OCI-LY1 (cell line): ENCODE measurements at regions not wholly inside any gene's neighbourhood (a gene's known extent, or its start where the extent isn't known, plus 50 kb on each side); places are given as distances from the start of the nearest gene placed in this dataset.

Experiments used
- H2AFZ ChIP-seq: fragments of 200-600 bp; sonication (generic), shearing (Covaris generic); 2 replicates; pipeline ENCODE4 v1.6.0; 2014; ENCODE audit warnings: antibody characterized with exemption, mild to moderate bottlenecking, low read length
- H3F3A ChIP-seq: fragments of 200-600 bp; sonication (generic), shearing (Covaris generic); 2 replicates; pipeline ENCODE4 v1.6.0; 2014; ENCODE audit warnings: mild to moderate bottlenecking, antibody characterized with exemption, low read length, moderate library complexity; ENCODE audit not compliant: insufficient read depth
- H3K27ac ChIP-seq: fragments of 200-600 bp; sonication (generic); 2 replicates; pipeline ENCODE4 v1.5.1; 2014; ENCODE audit warnings: low read length, mixed run types, mild to moderate bottlenecking, low read depth; ENCODE audit not compliant: poor library complexity, severe bottlenecking
- H3K27me3 ChIP-seq: fragments of 200-600 bp; sonication (generic); 2 replicates; pipeline ENCODE4 v1.6.0; 2014; ENCODE audit warnings: antibody characterized with exemption, mild to moderate bottlenecking, low read length, moderate library complexity; ENCODE audit not compliant: insufficient read depth
- H3K36me3 ChIP-seq: fragments of 200-600 bp; sonication (generic); 2 replicates; pipeline ENCODE4 v1.6.1; 2014; ENCODE audit warnings: mild to moderate bottlenecking, antibody characterized with exemption, low read length, moderate library complexity, mixed read lengths; ENCODE audit not compliant: insufficient read depth
- H3K4me1 ChIP-seq: fragments of 200-600 bp; sonication (generic); 2 replicates; pipeline ENCODE4 v1.5.1; 2014; ENCODE audit warnings: mild to moderate bottlenecking, low read length, moderate library complexity; ENCODE audit not compliant: insufficient read depth, severe bottlenecking
- H3K4me2 ChIP-seq: fragments of 200-600 bp; sonication (generic), shearing (Covaris generic); 2 replicates; pipeline ENCODE4 v1.6.1; 2014; ENCODE audit warnings: low read length
- H3K4me3 ChIP-seq: fragments of 200-600 bp; sonication (generic); 2 replicates; pipeline ENCODE4 v1.5.1; 2014; ENCODE audit warnings: low read length, low read depth, mild to moderate bottlenecking, mixed read lengths; ENCODE audit not compliant: poor library complexity, severe bottlenecking
- H3K79me2 ChIP-seq: fragments of 200-600 bp; shearing (Covaris generic); 2 replicates; pipeline ENCODE4 v1.6.1; 2016; ENCODE audit warnings: mixed run types, low read length, mixed read lengths; ENCODE audit not compliant: insufficient read depth
- H3K9ac ChIP-seq: fragments of 200-600 bp; sonication (generic), shearing (Covaris generic); 2 replicates; pipeline ENCODE4 v1.6.1; 2014; ENCODE audit warnings: mild to moderate bottlenecking, low read length, mixed read lengths
- H3K9me2 ChIP-seq: fragments of 200-600 bp; sonication (generic), shearing (Covaris generic); 2 replicates; pipeline ENCODE4 v1.6.1; 2014; ENCODE audit warnings: low read depth, mild to moderate bottlenecking, low read length, mixed read lengths
- H3K9me3 ChIP-seq: fragments of 200-600 bp; shearing (Covaris generic); 2 replicates; pipeline ENCODE4 v1.6.1; 2014; ENCODE audit warnings: low read length, mixed read lengths
- H4K20me1 ChIP-seq: fragments of 200-600 bp; sonication (generic), shearing (Covaris generic); 2 replicates; pipeline ENCODE4 v1.6.0; 2016; ENCODE audit warnings: mild to moderate bottlenecking, low read length; ENCODE audit not compliant: insufficient read depth
- CTCF ChIP-seq: fragments of 200-600 bp; sonication (generic), shearing (Covaris generic); IDR thresholded peaks from 2 replicates; pipeline ENCODE4 v1.5.1; 2017; ENCODE audit warnings: mild to moderate bottlenecking, antibody characterized with exemption, low read length, moderate library complexity, mixed read lengths
- EZH2 ChIP-seq: fragments of 200-600 bp; sonication (generic), shearing (Covaris generic); IDR thresholded peaks from 2 replicates; pipeline ENCODE4 v1.8.0; 2017; ENCODE audit warnings: borderline replicate concordance, mixed run types, mild to moderate bottlenecking, antibody characterized with exemption, low read length, moderate library complexity, mixed read lengths

- no peaks in the 10 kb centered on the region for H3K9me3 ChIP-seq
- no peak overlapping the region for H3K4me3 ChIP-seq
- TF ChIP-seq CTCF, result no peak
- no peak for TF ChIP-seq EZH2
Observed at GRCh38 chr9:8224381-8224801, 424.8 kb upstream of the DMAC1 start.

GRCh38 chr9:8223861-8224260 lies 424.3 kb upstream of the DMAC1 start:
- no peak overlapping the region for H3K4me2 ChIP-seq
- H3K79me2 ChIP-seq, result no peaks in the 10 kb centered on the region
- H3K9ac ChIP-seq, result no peak overlapping the region
- no peaks in the 10 kb centered on the region for H4K20me1 ChIP-seq
- no peaks in the 10 kb centered on the region for H3K4me1 ChIP-seq
- H3K9me2 ChIP-seq, result no peaks in the 10 kb centered on the region
- H3K27ac ChIP-seq, result no peak overlapping the region
- no peaks in the 10 kb centered on the region for H3K9me3 ChIP-seq
- H3K27me3 ChIP-seq, result no peaks in the 10 kb centered on the region
- no peak overlapping the region for H2AFZ ChIP-seq
- no peaks in the 10 kb centered on the region for H3K36me3 ChIP-seq
- no peak for TF ChIP-seq CTCF
- TF ChIP-seq EZH2, result no peak
- H3F3A ChIP-seq, result no peaks in the 10 kb centered on the region
- H3K4me3 ChIP-seq, result no peak overlapping the region

More at GRCh38 chr9:8224381-8224801, 424.8 kb upstream of the DMAC1 start:
- Histone ChIP-seq H3K4me2 (no peak overlapping the region), H3F3A (no peaks in the 10 kb centered on the region), H3K4me1 (no peaks in the 10 kb centered on the region), H2AFZ (no peak overlapping the region), H3K9ac (no peak overlapping the region), H4K20me1 (no peaks in the 10 kb centered on the region), H3K79me2 (no peaks in the 10 kb centered on the region), H3K36me3 (no peaks in the 10 kb centered on the region), H3K27ac (no peak overlapping the region), H3K9me2 (no peaks in the 10 kb centered on the region), H3K27me3 (no peaks in the 10 kb centered on the region)

GRCh38 chr9:8221462-8221861 lies 421.9 kb upstream of the DMAC1 start:
- H3K9me3 ChIP-seq, result no peaks in the 10 kb centered on the region
- no peak overlapping the region for H3K4me2 ChIP-seq
- no peak overlapping the region for H3K27ac ChIP-seq
- TF ChIP-seq EZH2, result no peak
- TF ChIP-seq CTCF, result no peak
- H3K79me2 ChIP-seq, result no peaks in the 10 kb centered on the region
- no peak overlapping the region for H3K4me3 ChIP-seq
- H4K20me1 ChIP-seq, result no peaks in the 10 kb centered on the region
- no peaks in the 10 kb centered on the region for H3K27me3 ChIP-seq
- no peaks in the 10 kb centered on the region for H3K4me1 ChIP-seq
- no peak overlapping the region for H2AFZ ChIP-seq
- H3K36me3 ChIP-seq, result no peaks in the 10 kb centered on the region
- H3F3A ChIP-seq, result no peaks in the 10 kb centered on the region
- H3K9me2 ChIP-seq, result no peaks in the 10 kb centered on the region
- no peak overlapping the region for H3K9ac ChIP-seq
